Central memory CD8-positive, alpha-beta T cell (primary cell): ENCODE measurements at regions not wholly inside any gene's neighbourhood (a gene's known extent, or its start where the extent isn't known, plus 50 kb on each side); places are given as distances from the start of the nearest gene placed in this dataset.
"Not testable (repeated sequence)": the region's sequence is repeated elsewhere in the genome, so short reads cannot be mapped to it uniquely, and the experiment has no call there.

Experiments used
- ATAC-seq: fragments of 150-1000 bp; cut with Tn5 transposase; replicated peaks from 2 replicates; pipeline ENCODE4 v1.10.0; 2022; ENCODE audit warnings: mild to moderate bottlenecking, moderate FRiP score, moderate number of reproducible peaks; ENCODE audit not compliant: poor library complexity, severe bottlenecking; ENCODE audit errors: extremely low read depth
- DNase-seq, 2 donors: peaks; one replicate each; pipeline ENCODE4 v3.0.0; 2021; ENCODE audit warnings: low spot score in 2 of 2
- H3K27ac Mint-ChIP-seq: one replicate; pipeline ENCODE4 v1.8.0; 2022; ENCODE audit warnings: low read depth, mild to moderate bottlenecking, moderate library complexity, mixed read lengths
- H3K27me3 Mint-ChIP-seq: one replicate; pipeline ENCODE4 v1.8.0; 2022; ENCODE audit warnings: mixed read lengths
- H3K36me3 Mint-ChIP-seq: one replicate; pipeline ENCODE4 v1.8.0; 2022; ENCODE audit warnings: mild to moderate bottlenecking, moderate library complexity, mixed read lengths; ENCODE audit not compliant: insufficient read depth
- H3K4me1 Mint-ChIP-seq: one replicate; pipeline ENCODE4 v1.8.0; 2022; ENCODE audit warnings: mixed read lengths
- H3K4me3 Mint-ChIP-seq: one replicate; pipeline ENCODE4 v1.8.0; 2022; ENCODE audit warnings: mild to moderate bottlenecking, moderate library complexity, mixed read lengths
- H3K9me3 Mint-ChIP-seq: one replicate; pipeline ENCODE4 v1.8.0; 2022; ENCODE audit warnings: mixed read lengths

GRCh38 chr12:105590571-105590970 lies 260.1 kb downstream of the C12orf75 start:
- DNase-seq, result no peak
- Mint-ChIP-seq H3K4me1 (no peaks in the 10 kb centered on the region), H3K36me3 (peaks cover 1% of the 10 kb centered on the region), H3K4me3 (no peak overlapping the region), H3K9me3 (no peaks in the 10 kb centered on the region), H3K27me3 (peaks cover 26% of the 10 kb centered on the region), H3K27ac (no peak overlapping the region)
- ATAC-seq, result no peak

GRCh38 chr12:105595440-105595839 lies 264.9 kb downstream of the C12orf75 start:
- peaks cover 1% of the 10 kb centered on the region for H3K36me3 Mint-ChIP-seq
- H3K27me3 Mint-ChIP-seq, result peaks cover 39% of the 10 kb centered on the region
- no peaks in the 10 kb centered on the region for H3K4me1 Mint-ChIP-seq
- H3K9me3 Mint-ChIP-seq, result no peaks in the 10 kb centered on the region
- H3K27ac Mint-ChIP-seq, result no peak overlapping the region
- no peak for DNase-seq
- H3K4me3 Mint-ChIP-seq, result no peak overlapping the region
- ATAC-seq, result no peak

- no peak overlapping the region for H3K27ac Mint-ChIP-seq
- ATAC-seq (no peak), DNase-seq (no peak)
- no peaks in the 10 kb centered on the region for H3K9me3 Mint-ChIP-seq
- peaks cover 1% of the 10 kb centered on the region for H3K36me3 Mint-ChIP-seq
- no peaks in the 10 kb centered on the region for H3K4me1 Mint-ChIP-seq
- peaks cover 47% of the 10 kb centered on the region for H3K27me3 Mint-ChIP-seq
- H3K4me3 Mint-ChIP-seq, result no peak overlapping the region
These were observed 266.2 kb downstream of the C12orf75 start for GRCh38 chr12:105596731-105597130.

GRCh38 chr12:105598031-105598430 lies 267.5 kb downstream of the C12orf75 start:
- Mint-ChIP-seq H3K36me3 (peaks cover under 1% of the 10 kb centered on the region), H3K4me3 (no peak overlapping the region), H3K27me3 (peaks cover 60% of the 10 kb centered on the region), H3K4me1 (no peaks in the 10 kb centered on the region), H3K27ac (no peak overlapping the region), H3K9me3 (no peaks in the 10 kb centered on the region)
- ATAC-seq, result no peak
- DNase-seq, result no peak

- DNase-seq, result no peak
These were observed 270.5 kb downstream of the C12orf75 start for GRCh38 chr12:105600911-105601545.

GRCh38 chr12:105602312-105602711 lies 271.8 kb downstream of the C12orf75 start:
- not testable (repeated sequence) for H3K9me3 Mint-ChIP-seq, H3K4me1 Mint-ChIP-seq, DNase-seq, H3K36me3 Mint-ChIP-seq, H3K27ac Mint-ChIP-seq, ATAC-seq, H3K4me3 Mint-ChIP-seq
- peaks cover 27% of the 10 kb centered on the region for H3K27me3 Mint-ChIP-seq

More at GRCh38 chr12:105600911-105601545, 270.5 kb downstream of the C12orf75 start:
- H3K36me3 Mint-ChIP-seq, result peaks cover 3% of the 10 kb centered on the region
- no peaks in the 10 kb centered on the region for H3K4me1 Mint-ChIP-seq
- ATAC-seq, result no peak
- peaks cover 40% of the 10 kb centered on the region for H3K27me3 Mint-ChIP-seq
- H3K27ac Mint-ChIP-seq, result no peak overlapping the region
- H3K9me3 Mint-ChIP-seq, result no peaks in the 10 kb centered on the region
- H3K4me3 Mint-ChIP-seq, result no peak overlapping the region

- ATAC-seq, H3K27ac Mint-ChIP-seq, H3K36me3 Mint-ChIP-seq: not testable (repeated sequence)
These were observed 273.8 kb downstream of the C12orf75 start for GRCh38 chr12:105604281-105604680.

GRCh38 chr12:105606613-105607012 lies 276.1 kb downstream of the C12orf75 start:
- H3K4me3 Mint-ChIP-seq, H3K27ac Mint-ChIP-seq, H3K4me1 Mint-ChIP-seq, DNase-seq, H3K36me3 Mint-ChIP-seq, H3K9me3 Mint-ChIP-seq, ATAC-seq: not testable (repeated sequence)
- peaks cover 16% of the 10 kb centered on the region for H3K27me3 Mint-ChIP-seq

More at GRCh38 chr12:105604281-105604680, 273.8 kb downstream of the C12orf75 start:
- not testable (repeated sequence) for H3K9me3 Mint-ChIP-seq, H3K4me1 Mint-ChIP-seq, H3K4me3 Mint-ChIP-seq, DNase-seq
- peaks cover 23% of the 10 kb centered on the region for H3K27me3 Mint-ChIP-seq

- ATAC-seq, H3K4me1 Mint-ChIP-seq, H3K27me3 Mint-ChIP-seq, DNase-seq, H3K4me3 Mint-ChIP-seq, H3K27ac Mint-ChIP-seq, H3K36me3 Mint-ChIP-seq, H3K9me3 Mint-ChIP-seq: not testable (repeated sequence)
These were observed 278.5 kb downstream of the C12orf75 start for GRCh38 chr12:105609001-105609400.

GRCh38 chr12:105610459-105610858 lies 280.0 kb downstream of the C12orf75 start:
- peaks cover under 1% of the 10 kb centered on the region for H3K36me3 Mint-ChIP-seq
- DNase-seq (no peak), ATAC-seq (no peak)
- H3K27me3 Mint-ChIP-seq, result peaks cover 9% of the 10 kb centered on the region
- H3K27ac Mint-ChIP-seq, result no peak overlapping the region
- H3K9me3 Mint-ChIP-seq, result no peaks in the 10 kb centered on the region
- H3K4me1 Mint-ChIP-seq, result no peaks in the 10 kb centered on the region
- H3K4me3 Mint-ChIP-seq, result no peak overlapping the region

- no peak for ATAC-seq
These were observed 280.8 kb downstream of the C12orf75 start for GRCh38 chr12:105611340-105611739.

GRCh38 chr12:105613269-105613668 lies 282.8 kb downstream of the C12orf75 start:
- no peaks in the 10 kb centered on the region for H3K9me3 Mint-ChIP-seq
- peaks cover 9% of the 10 kb centered on the region for H3K27me3 Mint-ChIP-seq
- no peak overlapping the region for H3K27ac Mint-ChIP-seq
- no peak for DNase-seq
- H3K4me1 Mint-ChIP-seq, result no peaks in the 10 kb centered on the region
- no peak overlapping the region for H3K4me3 Mint-ChIP-seq
- ATAC-seq, result no peak
- no peaks in the 10 kb centered on the region for H3K36me3 Mint-ChIP-seq

More at GRCh38 chr12:105611340-105611739, 280.8 kb downstream of the C12orf75 start:
- Mint-ChIP-seq H3K4me1 (no peaks in the 10 kb centered on the region), H3K27ac (no peak overlapping the region), H3K4me3 (no peak overlapping the region), H3K27me3 (peaks cover 9% of the 10 kb centered on the region), H3K36me3 (no peaks in the 10 kb centered on the region), H3K9me3 (no peaks in the 10 kb centered on the region)
- no peak for DNase-seq

GRCh38 chr12:105613887-105614286 lies 283.4 kb downstream of the C12orf75 start:
- H3K4me1 Mint-ChIP-seq, result no peaks in the 10 kb centered on the region
- H3K36me3 Mint-ChIP-seq, result no peaks in the 10 kb centered on the region
- peaks cover 9% of the 10 kb centered on the region for H3K27me3 Mint-ChIP-seq
- no peak overlapping the region for H3K27ac Mint-ChIP-seq
- ATAC-seq (no peak), DNase-seq (no peak)
- H3K4me3 Mint-ChIP-seq, result no peak overlapping the region
- H3K9me3 Mint-ChIP-seq, result no peaks in the 10 kb centered on the region
